ENCODE measurements at regions not wholly inside any gene's neighbourhood (a gene's known extent, or its start where the extent isn't known, plus 50 kb on each side); places are given as distances from the start of the nearest gene placed in this dataset.

- TF ChIP-seq CTCF (conservative IDR thresholded peaks at IDR 0.05 in 1 of 2, IDR thresholded peaks at IDR 0.05 in 1 of 2; ENCODE audit: extremely low read depth in 1 of 2, insufficient read depth in 1 of 2, low read depth in 1 of 2, low read length in 2 of 2), result no peak
- no peak for TF ChIP-seq EZH2 (IDR thresholded peaks at IDR 0.05; ENCODE audit: borderline replicate concordance, low read length)
These were observed 99.8 kb upstream of the TEX13C start for GRCh38 chrX:125219852-125220251.

Measured in mammary epithelial cell (primary cell).